HG02623 (cell line): ENCODE measurements at regions not wholly inside any gene's neighbourhood (a gene's known extent, or its start where the extent isn't known, plus 50 kb on each side); places are given as distances from the start of the nearest gene placed in this dataset.

Experiments used
- ATAC-seq: cut with Tn5 transposase; IDR thresholded peaks from one replicate; pipeline ENCODE4 v1.9.1; 2021; ENCODE audit warnings: moderate library complexity; ENCODE audit not compliant: unreplicated experiment

- ATAC-seq: peak; percentile 62
Measured at GRCh38 chr6:47360388-47360787, 50.7 kb upstream of the TNFRSF21 start.

- ATAC-seq: no peak
Measured at GRCh38 chr6:47362857-47363461, 53.3 kb upstream of the TNFRSF21 start.

GRCh38 chr6:47363736-47364135 is 54.0 kb upstream of the TNFRSF21 start:
- ATAC-seq: no peak

- no peak for ATAC-seq
Measured at GRCh38 chr6:47366335-47366890, 56.7 kb upstream of the TNFRSF21 start.

- ATAC-seq: no peak
Measured at GRCh38 chr6:47371139-47371869, 61.6 kb upstream of the TNFRSF21 start.

- ATAC-seq: no peak
Measured at GRCh38 chr6:47371870-47372255, 62.2 kb upstream of the TNFRSF21 start.

GRCh38 chr6:47372318-47372717 is 62.6 kb upstream of the TNFRSF21 start:
- no peak for ATAC-seq

- ATAC-seq: no peak
Measured at GRCh38 chr6:47375426-47375825, 65.7 kb upstream of the TNFRSF21 start.

- peak; percentile 58 for ATAC-seq
Measured at GRCh38 chr6:47376930-47377329, 67.2 kb upstream of the TNFRSF21 start.

- ATAC-seq: no peak
Measured at GRCh38 chr6:47377971-47378370, 68.3 kb upstream of the TNFRSF21 start.

GRCh38 chr6:47379328-47379727 is 69.6 kb upstream of the TNFRSF21 start:
- no peak for ATAC-seq

GRCh38 chr6:47380251-47380650 is 70.5 kb upstream of the TNFRSF21 start:
- ATAC-seq: no peak

- ATAC-seq: no peak
Measured at GRCh38 chr6:47381036-47381435, 71.3 kb upstream of the TNFRSF21 start.

GRCh38 chr6:47383360-47383759 is 73.7 kb upstream of the TNFRSF21 start:
- ATAC-seq: no peak

GRCh38 chr6:47391675-47392074 is 82.0 kb upstream of the TNFRSF21 start:
- ATAC-seq: no peak

- no peak for ATAC-seq
Measured at GRCh38 chr6:47392251-47392650, 82.5 kb upstream of the TNFRSF21 start.

GRCh38 chr6:47396401-47397069 is 81.1 kb upstream of the CD2AP start:
- no peak for ATAC-seq

- no peak for ATAC-seq
Measured at GRCh38 chr6:47400581-47400980, 77.0 kb upstream of the CD2AP start.

GRCh38 chr6:47402081-47402480 is 75.5 kb upstream of the CD2AP start:
- ATAC-seq: no peak

GRCh38 chr6:47403056-47403455 is 74.5 kb upstream of the CD2AP start:
- ATAC-seq: no peak

GRCh38 chr6:47403801-47404200 is 73.8 kb upstream of the CD2AP start:
- ATAC-seq: no peak

- no peak for ATAC-seq
Measured at GRCh38 chr6:47404435-47404834, 73.2 kb upstream of the CD2AP start.
